NCI-H82 (cell line): ENCODE measurements at regions not wholly inside any gene's neighbourhood (a gene's known extent, or its start where the extent isn't known, plus 50 kb on each side); places are given as distances from the start of the nearest gene placed in this dataset.
"Not testable (repeated sequence)": the region's sequence is repeated elsewhere in the genome, so short reads cannot be mapped to it uniquely, and the experiment has no call there.

Experiments used
- DNase-seq: peaks from one replicate; lab custom pipeline; 2025; lab: John Stamatoyannopoulos, UW

DNA sequence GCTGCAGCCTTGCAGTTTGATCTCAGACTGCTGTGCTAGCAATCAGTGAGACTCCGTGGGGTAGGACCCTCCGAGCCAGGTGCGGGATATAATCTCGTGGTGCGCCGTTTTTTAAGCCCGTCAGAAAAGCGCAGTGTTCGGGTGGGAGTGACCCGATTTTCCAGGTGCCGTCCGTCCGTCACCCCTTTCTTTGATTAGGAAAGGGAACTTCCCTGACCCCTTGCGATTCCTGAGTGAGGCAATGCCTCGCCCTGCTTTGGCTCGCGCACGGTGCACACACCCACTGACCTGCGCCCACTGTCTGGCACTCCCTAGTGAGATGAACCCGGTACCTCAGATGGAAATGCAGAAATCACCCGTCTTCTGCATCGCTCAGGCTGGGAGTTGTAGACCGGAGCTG lies 203.2 kb downstream of the SNCAIP start:
- DNase-seq, result not testable (repeated sequence)

DNA sequence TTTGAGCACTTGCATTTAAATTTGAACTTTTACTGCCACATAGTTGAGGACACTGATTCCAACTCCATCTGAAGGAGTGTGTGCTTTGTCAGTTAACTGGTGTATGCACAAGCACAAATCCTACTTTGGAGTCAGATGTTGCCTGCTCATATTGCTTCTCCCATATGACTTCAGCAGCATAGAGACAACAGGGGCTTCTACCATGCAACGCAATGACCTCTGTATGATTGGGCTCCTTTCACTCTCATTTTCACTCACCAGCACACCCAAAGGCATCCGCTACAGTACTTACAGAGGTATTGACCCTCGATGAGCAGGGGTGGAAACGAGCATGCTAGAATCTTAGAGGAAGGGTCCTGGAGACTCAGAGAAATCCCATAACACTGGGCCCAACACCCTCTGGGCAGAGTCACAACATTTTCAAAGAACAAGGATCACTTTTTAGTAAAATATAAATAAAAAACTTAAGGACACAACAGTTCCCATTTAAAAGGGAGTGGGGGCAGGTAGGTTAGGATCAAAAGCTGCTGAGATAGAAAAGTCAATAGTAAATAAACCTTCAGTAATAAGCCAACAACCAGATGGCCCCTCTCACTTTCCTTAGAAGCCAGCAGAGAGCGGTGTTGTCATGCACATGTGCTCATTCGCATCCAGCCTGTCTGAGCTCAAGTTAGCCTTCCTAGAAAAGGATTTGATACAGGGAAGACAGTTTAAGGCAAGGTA lies 203.8 kb downstream of the SNCAIP start:
- DNase-seq, result peak; percentile 88

DNA sequence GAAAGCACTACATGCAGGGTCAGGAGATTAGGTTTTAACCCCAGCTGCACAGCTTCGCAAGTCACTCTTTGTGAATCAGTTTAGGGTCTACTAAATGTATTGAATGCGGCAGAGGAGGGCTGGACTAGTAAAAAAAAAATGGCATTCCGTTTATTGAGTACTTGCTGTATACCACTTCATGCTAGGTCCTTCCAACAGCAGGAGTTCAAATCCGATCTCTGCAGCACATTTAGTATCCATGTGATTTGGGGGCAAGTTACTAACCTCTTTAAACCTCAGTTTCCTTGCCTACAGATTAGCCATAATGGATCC lies 204.4 kb downstream of the SNCAIP start:
- peak; percentile 34 for DNase-seq

DNA sequence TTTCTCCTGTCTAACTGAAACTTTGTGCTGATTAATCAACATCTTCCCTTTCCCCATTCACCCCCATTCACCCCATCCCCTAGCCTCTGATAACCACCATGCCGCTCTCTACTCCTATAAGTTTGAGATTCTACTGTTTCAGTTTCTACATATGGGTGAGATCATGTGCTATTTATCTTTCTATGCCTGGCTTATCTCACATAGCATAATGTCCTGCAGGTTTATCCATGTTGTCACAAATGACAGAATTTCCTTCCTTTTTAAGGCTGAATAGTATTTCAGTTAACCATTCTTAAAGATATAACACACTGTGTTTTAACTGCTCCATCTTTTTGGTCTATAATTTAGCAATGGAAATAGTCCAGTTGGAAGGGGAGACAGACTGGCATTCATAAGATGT lies 205.1 kb downstream of the SNCAIP start:
- DNase-seq, result no peak

DNA sequence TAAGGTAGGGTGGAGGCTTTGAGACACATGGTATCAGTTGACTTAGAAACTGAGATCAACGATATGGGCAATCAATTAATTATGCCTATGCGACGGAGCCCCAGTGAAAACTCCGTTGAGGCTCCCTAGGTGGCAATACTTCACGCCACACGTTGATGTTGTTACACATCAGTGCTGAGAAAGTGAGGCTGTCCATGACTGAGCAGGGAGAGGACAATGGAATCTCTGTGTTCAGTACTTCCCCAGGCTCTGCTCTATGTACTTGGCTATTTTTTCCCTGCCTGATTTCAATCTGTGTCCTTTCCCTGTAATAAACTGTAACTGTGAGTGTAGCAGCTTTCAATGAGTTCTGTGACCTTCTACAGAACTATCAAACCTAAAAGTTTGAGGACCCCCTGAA lies 211.7 kb downstream of the SNCAIP start:
- no peak for DNase-seq

DNA sequence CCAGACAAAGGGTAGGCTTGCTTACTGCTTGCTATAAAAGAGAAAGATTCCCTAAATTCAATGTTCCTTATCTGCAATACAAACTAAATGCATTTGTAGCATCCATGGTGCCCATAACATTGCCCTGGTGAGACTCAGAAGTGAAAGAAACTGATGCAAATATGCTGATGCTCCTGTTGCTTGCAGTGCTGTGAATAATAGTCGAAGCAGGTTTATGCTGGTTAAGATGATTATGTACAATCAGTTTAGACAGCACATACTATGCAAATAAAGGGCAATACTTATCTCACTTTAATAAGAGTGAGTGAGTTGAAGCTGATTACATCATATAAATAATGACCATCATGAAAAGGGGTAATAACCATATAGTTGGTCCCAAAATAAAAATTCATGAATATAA lies 215.5 kb downstream of the SNCAIP start:
- no peak for DNase-seq

DNA sequence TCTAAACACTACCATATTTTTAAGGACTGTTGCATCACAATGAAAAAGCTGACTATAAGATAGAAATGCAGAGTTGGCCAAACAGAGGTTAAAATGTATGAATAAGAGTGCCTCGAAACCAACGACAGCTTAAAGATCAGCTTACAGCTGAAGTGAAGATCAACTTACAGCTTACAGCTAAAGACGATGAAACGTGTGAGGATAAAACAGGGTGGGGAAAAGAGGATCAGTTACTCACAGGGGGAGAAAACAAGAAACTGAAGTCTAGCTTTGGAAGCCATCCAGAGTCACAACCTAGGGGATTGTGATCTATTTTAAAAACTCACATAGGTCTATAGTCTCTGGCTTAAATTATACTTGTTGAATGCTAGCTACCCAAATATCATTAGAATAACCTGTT lies 220.0 kb downstream of the SNCAIP start:
- DNase-seq, result peak; percentile 76

DNA sequence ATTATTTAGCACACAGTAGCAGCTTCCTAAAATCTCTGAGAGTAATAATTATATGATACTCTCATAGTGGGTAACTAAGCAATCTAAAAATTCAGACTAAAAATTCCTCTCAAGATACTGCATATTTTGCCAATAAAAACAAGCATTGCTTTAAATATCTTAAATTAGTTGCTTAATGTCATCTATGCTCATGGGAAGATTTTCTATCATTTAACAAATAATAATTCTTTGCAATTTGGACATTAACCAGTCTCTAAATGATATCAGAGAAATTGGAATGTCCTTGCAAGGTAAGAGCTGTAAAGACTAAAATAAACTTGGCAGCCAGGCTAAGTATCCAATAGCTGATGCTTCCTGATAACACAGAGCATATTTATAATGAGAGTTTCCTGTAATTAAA lies 221.8 kb downstream of the SNCAIP start:
- no peak for DNase-seq

DNA sequence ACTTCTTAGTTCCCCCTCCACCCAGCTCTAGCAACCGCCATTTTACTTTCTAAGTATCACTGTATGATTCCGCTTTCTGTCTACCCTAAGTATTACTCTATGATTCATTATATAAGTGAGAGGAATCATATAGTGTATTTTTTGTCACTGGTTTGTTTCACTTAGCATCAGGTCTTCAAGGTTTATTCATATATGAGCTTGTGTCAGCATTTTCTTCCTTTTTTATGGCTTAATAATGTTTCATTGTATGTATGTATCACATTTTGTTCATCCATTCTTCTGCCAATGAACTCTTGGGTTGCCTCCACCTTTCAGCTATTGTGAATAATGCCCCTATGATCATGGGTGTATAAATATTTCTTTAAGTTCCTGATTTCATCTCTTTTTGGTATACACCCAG lies 222.8 kb downstream of the SNCAIP start:
- no peak for DNase-seq

DNA sequence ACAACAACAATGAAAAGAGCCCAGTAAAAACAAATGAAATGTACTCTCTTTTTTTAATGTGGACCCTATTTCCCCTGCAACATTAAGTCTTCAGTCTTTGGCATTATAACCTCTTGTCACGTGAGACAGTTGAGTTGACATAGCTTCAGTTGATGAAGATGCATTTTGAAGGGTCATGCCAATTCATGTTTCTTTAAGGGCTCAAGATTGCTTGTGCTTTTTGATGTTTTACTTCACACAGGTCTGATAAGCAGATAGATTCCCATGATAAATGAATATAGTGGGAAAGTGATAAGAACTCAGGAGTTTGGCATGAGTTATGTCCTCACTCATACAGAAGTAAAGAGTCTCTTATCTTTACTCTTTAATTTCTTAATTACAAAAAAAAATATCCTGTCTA lies 229.4 kb downstream of the SNCAIP start:
- no peak for DNase-seq

DNA sequence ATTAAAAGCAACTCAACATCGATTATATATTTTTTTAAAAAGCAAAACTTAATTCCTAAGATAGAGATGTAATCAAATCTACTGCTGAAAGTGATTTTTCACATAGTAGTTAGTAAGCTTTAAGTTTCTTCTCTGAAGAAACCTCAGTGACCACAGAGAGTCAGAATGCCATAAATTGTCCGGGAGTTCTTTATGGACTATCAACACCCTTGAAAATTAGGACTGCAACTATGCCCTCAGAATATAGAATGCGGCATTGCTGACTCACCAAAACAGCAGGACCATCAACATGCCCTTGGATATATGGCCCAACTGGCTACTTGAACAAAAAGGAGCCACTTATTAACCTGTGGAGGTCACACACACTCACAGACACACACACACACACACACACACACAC lies 228.9 kb upstream of the SNX2 start:
- DNase-seq, result no peak

DNA sequence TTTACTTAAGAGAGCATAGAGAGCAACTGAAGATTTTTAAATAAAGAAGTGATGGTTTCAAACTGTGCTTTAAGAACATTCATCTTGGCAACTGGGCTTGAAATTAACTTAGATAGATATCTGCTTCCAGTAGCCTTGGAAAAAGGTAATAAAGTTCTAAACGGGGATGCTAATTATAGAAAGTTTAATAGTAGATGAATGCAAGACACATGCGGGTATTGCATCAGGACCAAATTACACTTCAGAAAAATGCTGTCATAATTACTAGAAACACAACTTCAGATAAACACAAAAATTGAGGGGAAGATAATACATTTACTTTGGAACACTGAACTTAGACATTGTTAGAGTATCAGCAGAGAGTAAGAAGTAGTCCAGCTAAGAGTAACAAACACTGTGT lies 227.7 kb upstream of the SNX2 start:
- DNase-seq, result no peak

DNA sequence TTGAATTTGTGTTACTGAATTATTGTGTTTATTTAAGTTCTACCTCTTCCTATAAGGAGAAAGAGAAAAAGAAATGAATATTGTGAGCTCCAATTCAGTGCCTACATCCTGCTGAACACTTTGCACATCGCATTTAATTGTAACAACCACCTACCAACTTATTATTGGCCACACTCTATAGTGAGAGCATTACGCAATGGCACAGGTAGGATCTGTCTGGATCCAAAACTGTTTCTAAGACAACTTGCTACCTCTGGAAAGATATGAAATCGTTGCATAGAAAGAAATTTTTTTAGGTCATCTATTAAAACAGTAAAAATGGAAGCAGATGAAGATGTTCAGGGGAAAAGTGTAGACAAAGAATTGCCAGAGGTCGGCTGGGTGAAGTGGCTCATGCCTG lies 227.2 kb upstream of the SNX2 start:
- DNase-seq, result no peak

DNA sequence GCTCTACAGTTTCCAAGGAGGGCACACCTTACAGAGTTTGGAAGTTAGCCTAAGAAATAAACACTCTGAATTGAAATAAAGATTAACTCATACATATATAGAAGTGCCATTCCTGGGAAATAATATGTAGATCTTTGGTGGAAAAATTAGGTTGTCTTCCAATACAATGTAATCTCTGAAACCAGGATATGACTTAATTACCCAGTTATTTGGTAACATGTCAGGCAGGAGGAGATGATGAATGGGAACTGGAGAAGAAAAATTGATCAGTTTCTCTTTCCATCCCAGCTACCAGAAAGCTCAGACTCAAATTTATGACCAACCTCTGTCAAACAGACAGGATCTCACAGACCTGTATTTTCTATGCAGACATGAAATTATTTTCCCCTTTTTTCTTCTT lies 215.2 kb upstream of the SNX2 start:
- no peak for DNase-seq

DNA sequence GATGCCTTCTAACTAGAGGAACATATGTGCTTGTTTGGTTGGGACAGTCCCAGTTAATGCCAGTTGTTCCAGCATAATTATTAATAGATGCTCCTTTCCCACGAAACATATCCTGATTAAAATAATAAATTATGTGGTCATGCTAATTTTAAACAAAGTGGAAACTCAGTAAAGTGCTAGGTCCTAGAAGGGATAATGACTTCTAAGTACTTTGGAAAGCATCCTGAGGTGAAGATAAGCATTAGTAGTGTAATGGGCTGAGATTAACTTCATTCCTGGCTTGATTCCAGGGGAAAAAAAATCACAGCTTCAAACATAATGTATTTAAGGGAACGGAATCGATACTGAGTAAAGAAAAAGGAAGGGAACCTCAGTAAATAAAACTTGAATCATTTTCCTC lies 213.7 kb upstream of the SNX2 start:
- DNase-seq, result peak; percentile 78

DNA sequence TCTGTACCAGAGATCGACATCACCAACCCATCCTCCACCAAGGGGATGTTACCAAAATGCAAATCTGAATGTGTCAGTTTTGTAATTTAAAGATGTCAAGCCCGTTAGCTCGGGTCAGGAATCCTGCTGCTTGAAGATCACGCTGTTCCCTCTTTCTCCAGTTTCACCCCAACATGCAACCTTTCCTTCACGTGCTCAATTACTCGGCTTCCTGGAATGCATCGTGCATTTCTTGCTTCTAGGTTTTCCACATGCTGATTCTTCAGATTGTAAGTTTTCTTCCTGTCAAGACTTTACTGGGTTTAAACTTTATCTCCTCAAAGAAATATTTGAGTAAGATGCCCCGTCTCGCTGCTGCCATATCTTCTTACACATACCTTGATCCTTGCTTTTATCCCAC lies 209.5 kb upstream of the SNX2 start:
- no peak for DNase-seq

DNA sequence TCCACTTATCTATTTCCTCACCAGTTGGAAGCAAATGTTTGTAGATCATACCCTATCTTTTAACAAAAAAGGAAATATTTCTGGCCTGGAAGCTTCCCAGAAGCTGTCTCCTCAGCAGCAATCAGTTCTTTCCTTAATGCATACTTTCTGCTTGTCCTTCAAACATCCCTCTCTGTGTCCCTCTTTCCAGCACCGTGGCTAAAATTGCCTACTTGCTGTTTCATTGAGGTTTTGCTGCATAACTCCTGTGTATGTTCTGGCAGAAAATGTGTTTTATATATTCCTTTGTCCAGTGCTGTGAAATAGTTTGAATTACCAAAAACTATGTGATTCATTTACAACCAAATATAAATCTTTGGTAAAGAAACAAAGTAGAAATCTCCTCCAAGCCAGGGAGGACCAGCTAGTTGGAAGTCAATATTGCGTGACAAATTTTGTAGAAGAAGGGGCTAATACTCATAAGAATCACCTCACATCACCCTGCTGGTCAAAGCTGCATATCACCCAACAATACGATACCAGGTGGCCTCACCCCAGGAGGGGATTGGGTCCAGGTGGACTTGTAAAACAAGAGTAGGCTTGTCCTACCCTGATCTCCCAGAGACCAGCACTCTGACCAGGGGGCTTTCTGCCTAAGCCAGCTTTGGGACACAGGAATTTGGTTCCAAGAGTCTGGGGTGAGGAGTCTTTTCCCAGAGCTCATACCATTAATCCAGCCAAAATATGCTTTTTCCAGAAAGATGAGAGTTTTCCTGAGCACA lies 198.4 kb upstream of the SNX2 start:
- DNase-seq, result no peak

DNA sequence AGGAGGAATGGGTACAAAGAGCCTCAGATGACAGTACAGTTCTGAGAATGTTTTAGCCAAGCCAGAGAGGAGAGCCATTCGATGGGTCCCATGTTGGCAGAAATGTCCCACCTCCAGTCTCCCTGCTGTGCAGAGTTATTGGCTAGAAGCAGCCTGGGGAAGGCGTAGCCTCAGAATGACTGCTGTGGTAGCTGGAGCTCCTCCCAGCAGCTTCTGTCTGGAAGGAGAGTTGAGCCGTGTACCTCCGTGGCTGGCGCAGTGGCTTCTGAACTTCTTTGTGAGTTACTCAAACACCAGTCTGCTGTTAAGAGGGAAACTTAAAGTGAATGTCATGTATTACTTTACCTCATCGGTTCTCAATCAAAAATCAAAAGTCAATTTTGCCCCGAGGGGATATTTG lies 193.3 kb upstream of the SNX2 start:
- no peak for DNase-seq

DNA sequence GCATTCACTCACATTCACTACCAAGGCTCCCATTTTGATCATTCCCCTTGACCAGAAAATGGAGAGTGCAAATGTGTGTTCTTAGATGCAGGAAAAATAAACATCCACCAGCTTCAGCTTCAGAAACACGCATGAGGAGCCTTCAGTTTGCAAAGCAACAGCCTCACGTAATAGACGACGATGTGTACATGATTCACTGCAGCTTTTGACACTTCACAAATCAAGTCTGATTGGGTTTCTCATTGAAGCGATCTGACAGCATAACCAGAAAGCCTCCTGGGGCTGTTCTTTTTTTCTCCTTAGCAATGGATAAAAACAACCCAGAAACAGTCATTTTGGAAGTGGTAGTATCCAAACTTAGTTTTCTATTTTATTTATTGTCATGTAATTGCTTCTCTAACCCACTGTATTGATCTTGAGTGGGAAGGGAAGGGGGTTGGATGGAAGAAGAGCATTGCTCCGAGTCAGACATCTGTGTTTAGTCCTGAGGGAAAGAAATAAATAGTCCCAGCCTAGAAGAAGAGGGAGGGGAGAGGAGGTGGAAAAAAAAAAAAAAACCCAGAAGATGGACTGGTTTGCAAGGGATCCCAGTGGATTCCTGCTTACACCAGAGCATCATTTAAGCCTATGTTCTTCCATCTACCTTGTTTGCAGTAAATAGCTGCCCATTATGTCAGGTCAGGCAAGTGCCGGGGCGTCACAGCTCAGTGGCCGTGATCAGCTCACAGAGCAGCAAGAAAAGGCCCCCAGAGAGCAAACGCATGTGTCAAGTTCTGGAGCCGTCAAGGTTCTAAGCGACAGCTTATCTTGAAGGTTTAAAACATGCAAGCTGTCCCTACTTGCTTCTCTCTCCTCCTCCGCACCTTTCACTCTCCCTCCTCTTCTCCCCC lies 190.2 kb upstream of the SNX2 start:
- peak; percentile 80 for DNase-seq

DNA sequence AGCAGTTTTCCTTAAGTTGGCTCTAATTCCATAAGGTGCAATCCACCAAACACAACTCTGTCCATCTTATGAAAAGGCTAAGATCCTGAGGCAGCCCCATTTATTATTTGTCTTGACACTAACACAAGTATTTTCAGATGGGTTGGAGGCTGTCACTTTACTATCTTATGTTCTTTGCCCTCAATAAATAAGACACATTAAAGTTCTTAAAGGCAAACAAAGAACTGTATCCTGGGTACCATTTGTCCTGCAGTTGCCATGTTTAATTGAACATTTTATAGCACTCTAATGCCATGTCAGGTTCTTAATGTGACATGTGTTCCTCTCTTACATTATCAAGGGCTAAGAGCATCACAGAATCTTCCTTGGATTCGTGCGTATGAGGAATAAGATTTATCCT lies 189.5 kb upstream of the SNX2 start:
- DNase-seq, result no peak

DNA sequence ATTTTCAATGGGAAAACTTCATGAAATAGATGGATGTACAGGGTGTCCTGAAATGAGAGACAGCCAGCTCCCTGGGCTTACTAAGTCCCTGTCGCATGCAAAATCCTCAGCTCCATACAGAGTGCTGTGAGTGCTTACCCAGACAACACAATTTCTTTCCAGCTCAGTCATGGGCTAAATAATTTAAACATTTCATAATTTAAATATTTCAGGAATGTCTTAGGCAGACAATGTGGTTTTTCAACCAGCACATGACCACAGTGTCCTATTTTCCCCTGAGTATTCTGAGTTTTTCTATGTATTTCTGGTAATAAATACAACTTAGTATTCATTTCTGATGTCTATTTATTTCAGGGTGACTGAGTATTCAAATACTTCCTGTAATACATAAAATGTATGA lies 188.5 kb upstream of the SNX2 start:
- no peak for DNase-seq

DNA sequence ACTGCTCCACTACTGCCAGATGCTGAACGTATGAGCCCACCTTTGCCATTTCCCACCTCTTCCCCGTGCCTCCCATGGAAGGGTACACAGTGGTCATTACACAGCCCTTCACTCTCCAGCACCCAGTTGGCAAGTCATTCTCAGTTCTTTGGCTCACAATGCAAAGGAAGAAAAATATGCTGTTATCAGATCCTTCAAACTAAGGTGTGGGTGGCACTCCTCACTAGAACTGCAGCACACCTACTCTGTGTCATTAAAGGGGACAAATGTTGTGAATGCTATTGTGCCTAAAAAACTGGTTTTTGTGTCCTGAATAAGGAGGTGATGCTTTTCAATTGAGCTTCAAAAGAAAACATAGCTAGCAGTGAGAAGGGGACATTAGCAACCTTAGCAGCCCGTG lies 183.1 kb upstream of the SNX2 start:
- DNase-seq, result no peak

DNA sequence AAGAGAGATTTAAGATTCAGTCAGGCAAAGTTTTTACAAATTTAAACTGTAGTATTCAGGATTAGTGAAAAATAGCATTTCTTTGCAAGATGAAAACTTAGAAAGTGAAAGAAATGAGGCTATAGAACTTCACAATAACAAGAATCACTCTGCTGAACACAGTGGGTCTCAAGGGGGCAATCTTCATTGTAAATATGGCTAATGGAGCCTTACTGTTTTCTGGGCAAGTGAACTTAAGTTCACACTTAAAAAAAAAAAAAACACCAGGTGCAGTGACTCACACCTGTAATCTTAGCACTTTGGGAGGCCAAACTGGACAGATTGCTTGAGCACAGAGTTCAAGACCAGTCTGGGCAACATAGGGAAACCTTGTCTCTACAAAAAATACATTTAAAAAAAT lies 175.9 kb upstream of the SNX2 start:
- DNase-seq, result no peak
